GM21447 (cell line): ENCODE measurements at regions not wholly inside any gene's neighbourhood (a gene's known extent, or its start where the extent isn't known, plus 50 kb on each side); places are given as distances from the start of the nearest gene placed in this dataset.
"Not testable (repeated sequence)": the region's sequence is repeated elsewhere in the genome, so short reads cannot be mapped to it uniquely, and the experiment has no call there.

ENCODE experiments used
- ATAC-seq: cut with Tn5 transposase; IDR thresholded peaks from one replicate; pipeline ENCODE4 v1.9.1; 2021; ENCODE audit not compliant: unreplicated experiment

DNA sequence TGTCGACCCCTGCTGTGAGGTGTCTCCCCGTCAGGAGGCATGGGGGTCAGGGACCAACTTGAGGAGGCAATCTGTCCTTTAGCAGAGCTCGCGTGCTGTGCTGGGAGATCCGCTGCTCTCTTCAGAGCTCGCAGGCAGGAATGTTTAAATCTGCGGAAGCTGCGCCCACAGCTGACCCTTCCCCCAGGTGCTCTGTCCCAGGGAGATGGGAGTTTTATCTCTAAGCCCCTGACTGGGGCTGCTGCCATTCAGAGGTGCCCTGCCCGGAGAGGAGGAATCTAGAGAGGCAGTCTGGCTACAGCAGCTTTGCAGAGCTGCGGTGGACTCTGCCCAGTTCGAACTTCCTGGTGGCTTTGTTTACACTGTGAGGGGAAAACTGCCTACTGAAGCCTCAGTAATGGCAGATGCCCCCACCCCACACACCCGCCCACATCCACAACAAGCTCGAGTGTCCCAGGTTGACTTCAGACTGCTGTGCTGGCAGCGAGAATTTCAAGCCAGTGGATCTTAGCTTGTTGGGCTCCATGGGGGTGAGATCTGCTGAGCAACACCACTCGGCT lies 133.1 kb downstream of the CENPC start:
- ATAC-seq = not testable (repeated sequence)

DNA sequence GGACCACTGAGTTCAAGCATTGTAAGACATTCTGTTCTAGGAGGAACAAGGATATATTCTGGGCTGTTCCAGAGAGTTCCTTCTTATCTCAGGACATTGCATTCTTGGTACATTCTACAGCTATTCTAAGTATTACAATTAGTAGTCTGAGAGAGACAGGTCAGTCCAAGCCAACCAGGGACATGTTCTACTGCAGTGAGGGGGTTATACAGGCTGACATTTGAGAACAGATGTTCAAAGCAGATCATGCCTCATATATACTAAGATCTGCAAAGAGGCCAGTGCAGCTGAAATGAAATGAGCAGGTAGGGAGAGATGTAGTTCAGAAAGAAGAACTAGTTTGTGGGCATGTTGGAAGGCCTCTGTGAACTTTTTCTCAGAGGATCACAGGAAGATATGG lies 142.0 kb downstream of the CENPC start:
- no peak for ATAC-seq

DNA sequence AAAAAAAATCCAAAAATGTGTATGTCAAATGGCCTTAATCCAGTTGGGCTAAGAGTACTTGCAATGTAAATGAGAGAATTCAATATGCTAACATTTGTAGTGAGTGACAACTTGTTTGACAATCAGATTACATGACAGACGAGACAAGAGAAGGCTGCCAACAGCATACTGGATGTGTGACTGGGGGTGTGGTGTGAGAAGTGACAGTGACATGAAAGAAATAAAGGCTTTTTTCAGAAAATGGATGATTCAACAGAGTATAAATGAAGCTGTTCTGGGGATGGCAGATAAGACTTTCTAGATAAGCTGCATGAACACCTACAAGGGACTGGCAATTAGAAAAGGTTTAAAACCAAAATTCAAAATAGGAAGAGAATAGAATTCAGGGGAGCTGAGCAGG lies 143.4 kb downstream of the CENPC start:
- no peak for ATAC-seq

DNA sequence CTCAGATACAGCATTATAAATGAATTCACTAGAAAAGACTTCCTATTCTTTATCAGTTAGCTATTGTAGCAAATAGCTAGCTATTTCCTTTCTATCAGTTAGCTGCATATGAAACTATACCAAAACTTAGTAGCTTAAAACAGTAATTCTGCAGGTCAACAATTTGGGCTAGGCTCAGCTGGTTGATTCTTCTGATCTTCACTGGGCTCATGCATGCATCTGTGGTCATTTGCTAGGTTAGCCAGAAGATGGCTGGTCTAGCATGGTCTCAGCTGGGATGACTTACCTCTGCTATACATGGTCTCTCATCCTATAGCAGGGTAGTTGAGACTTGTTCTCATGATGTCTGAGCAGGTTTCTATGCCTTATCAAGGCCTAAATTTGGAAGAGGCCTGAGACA lies 147.4 kb downstream of the CENPC start:
- ATAC-seq = no peak

DNA sequence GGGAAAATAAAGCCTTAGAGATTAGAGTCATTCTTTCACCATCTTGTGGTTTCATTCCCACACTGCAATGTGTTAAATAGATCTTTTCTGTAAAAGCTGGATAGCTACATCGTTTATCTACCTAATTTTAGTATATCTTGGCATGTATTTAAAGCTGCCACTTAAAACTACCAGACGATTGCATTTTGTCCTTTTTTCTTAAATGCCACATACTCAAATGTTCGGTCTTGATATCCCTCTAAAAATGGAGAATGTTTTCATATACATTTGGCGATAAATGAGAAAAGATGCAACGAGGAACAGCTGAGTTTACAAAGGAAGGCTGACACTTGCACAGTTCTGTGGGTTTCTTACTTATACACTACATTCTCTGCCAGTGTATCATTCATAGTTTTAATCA lies 148.3 kb downstream of the CENPC start:
- ATAC-seq = no peak

DNA sequence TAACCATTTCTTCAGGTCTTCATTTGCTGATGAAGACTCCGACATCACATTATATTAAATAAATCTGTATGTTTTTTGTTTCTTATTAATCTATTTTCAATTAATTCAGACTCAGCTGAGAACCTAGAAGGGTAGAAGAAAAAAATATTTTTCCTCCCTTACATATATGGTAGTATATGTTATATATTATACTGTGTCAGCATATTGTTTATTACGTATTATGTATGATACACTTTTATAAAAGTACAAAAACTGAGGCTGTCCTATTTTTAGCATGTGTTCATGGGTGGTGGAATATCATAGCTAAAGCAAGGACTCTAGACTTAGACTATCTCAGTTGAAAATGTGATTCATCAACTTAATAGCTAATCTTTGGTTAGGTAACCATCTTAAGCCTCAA lies 149.3 kb downstream of the CENPC start:
- ATAC-seq = no peak

DNA sequence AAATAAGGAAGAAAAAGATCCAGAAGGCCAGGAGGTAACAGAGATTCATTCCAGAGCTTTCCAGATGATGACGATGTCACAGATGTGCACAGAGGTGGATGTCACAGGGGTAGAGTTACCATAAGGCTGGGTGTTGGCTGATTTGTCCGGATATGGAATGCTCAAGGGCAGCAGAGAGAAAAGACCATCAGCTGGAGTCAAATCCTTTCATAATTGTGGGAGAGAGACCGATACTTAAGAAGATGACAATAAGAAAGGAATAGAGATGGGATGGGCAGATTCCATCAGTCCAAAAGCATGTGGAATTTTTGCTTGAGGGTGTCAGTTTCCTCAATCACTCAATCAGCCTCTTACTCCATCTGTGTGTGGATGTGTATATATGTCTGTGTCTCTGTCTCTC lies 150.4 kb downstream of the CENPC start:
- ATAC-seq = no peak

DNA sequence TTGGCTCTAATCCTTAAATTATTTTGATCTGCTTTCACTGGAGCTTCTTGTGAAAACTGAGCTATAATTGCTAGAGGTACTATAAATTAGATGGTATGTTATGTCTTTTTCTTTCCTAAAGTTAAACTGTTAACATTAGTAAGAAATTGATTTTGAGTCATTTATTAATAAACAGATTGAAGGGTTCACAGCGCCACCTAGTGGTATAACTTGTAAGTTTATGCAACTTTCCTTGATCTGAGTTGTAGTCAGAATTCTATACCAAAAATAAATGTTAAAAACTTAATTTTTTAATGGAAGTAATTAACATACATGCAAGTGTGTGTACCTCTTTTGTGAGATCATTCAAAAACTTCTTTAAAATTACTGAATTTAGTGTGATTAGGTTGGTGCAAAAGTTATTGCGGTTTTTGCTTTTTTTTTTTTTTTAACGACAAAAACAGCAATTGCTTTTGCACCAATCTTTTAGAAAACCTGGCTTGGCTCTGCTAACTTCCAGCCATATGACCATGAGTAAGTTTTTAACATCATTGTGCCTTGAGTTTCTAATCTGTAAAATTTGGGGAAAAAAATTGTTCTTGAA lies 151.5 kb downstream of the CENPC start:
- ATAC-seq = no peak

DNA sequence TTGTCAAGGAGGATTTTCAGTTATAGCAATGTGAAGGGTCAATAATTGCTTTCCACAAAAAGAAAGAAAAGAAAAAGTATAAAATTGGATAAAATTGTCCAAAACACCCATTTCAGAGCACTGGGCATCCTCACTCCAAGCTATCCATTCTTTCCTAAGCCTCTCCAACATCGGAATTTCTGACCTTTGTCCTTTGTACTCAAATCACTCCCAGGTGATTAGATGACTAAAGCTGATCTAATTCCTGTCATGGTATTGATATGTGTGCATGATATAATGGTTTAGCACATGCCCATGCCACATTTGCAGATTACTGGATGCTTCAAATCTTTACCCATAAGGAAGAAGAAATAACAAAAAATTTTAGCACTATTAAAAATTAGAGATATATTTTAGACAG lies 152.3 kb downstream of the CENPC start:
- no peak for ATAC-seq

DNA sequence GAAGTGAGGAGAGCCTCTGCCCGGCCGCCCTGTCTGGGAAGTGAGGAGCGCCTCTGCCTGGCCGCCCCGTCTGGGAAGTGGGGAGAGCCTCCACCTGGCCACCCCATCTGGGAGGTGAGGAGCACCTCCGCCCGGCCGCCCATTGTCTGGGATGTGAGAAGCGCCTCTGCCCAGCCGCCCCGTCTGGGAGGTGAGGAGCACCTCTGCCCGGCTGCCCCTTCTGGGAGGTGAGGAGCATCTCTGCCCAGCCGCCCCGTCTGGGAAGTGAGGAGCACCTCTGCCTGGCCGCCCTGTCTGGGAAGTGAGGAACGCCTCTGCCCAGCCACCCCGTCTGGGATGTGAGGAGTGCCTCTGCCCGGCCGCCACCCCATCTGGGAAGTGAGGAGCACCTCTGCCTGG lies 163.9 kb downstream of the CENPC start:
- ATAC-seq = not testable (repeated sequence)

DNA sequence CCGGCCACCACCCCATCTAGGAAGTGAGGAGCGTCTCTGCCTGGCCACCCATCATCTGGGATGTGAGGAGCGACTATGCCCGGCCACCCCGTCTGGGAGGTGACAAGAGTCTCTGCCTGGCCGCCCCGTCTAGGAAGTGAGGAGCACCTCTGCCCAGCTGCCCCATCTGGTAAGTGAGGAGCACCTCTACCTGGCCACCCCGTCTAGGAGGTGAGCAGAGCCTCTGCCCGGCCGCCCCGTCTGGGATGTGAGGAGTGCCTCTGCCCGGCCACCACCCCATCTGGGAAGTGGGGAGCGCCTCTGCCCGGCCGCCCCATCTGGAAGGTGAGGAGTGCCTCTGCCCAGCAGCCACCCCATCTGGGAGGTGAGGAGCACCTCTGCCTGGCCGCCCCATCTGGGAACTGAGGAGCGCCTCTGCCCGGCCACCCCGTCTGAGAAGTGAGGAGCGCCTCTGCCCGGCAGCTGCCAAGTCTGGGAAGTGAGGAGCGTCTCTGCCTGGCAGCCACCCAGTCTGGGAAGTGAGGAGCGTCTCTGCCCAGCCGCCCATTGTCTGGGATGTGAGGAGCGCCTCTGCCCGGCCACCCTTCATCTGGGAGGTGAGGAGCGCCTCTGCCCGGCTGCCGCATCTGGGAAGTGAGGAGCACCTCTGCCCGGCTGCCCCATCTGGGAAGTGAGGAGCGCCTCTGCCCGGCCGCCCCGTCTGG lies 164.4 kb downstream of the CENPC start:
- not testable (repeated sequence) for ATAC-seq

DNA sequence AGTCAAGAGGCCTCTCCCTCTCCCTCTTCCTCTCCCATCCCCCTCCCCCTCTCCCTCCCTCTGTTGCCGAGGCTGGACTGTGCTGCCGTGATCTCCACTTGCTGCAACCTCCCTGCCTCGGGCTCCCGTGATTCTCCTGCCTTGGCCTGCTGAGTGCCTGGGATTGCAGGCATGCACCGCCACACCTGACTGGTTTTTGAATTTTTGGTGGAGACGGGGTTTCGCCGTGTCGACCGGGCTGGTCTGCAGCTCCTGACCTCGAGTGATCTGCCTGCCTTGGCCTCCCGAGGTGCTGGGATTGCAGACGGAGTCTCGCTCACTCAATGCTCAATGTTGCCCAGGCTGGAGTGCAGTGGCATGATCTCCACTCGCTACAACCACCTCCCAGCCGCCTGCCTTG lies 165.1 kb downstream of the CENPC start:
- ATAC-seq = no peak

DNA sequence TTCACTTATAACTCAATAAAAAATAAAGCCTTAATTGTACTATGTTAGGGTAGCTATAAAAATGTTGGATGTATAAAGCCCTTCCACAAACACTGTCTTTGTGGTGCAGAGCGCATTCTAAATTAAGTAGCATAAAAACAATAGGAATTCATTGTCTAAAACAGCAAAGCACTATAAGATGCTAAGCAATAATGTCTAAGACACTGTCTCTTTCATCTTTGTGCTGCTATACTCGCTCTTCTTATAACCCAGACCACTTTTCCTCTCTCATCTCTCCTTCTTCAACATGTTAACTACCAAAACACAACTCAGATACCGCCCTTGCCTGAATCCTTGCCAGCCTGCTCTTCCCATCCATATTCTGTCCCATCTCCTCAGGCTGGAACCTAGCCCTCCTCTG lies 170.0 kb downstream of the CENPC start:
- ATAC-seq = no peak

DNA sequence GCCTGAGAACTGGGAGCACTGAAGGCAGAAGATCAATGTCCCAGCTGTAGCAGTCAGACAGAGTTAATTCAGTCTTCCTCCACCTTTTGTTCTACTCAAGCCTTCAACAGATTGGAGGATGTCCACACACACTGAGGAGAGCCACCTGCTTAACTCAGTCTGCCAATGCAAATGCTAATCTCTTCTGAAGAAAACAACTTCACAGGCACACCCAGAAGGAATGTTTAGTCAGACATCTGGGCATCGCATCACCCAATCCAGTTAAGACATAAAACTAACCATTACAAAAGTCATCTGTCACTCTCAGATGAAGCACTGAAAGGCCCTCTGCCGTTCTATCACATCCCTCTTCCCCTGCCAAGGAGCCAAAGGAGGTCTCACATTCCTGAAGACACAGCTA lies 173.7 kb downstream of the CENPC start:
- no peak for ATAC-seq

DNA sequence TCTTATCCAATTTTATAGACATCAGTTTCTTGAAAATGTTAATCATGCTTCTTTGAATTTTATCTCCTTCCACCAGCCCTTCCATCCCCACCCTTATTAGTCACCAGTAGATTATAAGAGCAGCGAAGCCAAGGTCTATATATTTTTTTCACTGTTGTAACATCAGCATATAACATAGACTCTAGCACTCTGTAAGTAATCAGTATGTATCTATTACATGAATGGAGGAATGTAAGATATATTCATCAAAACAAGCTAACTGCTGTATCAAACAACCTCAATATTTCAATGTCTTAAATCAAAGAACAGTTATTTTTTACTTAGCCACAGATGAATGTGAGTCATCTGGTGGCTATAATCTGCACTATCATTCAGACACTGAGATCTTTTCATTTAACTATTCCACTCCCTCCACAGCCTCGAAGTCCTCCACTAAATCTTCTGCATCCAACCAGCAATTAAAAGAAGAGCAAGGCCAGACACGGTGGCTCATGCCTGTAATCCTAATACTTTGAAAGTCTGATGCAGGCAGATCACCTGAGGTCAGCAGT lies 178.9 kb downstream of the CENPC start:
- ATAC-seq = no peak

DNA sequence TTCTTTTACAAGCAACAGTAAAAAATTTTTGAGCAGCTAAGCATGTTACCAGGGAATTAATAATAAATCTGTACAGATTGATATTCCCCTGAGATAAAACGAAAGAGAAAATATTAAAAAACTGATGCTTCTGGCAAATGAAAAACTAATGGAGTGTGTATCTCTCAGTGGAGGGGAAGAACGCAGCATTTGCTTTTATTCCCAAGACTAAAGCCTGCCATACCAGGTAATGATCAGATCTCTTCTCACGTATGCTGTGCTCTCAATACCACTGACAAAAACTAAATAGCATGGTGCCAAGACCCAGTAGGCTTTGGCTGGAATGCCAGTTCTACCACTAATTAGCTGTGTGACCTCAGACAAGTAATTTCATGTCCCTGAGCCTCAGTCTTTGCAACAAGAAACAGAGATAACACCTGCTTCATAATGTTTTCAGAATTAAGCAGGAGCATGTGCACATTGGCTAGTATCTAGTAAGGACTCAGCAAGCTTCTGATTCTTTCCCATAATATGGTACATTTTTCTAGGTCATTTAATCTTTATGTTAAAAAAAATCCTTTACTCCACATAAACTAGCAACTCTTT lies 179.6 kb downstream of the CENPC start:
- no peak for ATAC-seq

DNA sequence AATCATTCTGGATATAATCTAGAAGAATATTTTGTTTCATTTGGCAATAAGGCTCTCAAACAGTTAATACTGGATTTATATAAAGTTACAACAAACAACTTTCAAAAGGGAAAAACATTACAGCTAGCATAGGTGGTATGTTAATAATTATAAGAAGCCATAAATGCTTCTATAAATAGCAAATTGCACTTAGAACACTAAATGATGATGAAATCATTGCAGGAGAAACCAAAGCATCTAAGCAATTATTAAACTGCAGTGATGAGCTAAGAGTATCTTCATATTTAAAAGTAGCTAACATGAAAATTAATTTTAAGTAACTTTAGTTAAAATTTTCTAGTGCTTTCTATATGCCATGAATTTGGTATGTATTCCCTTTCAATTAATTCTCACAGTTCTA lies 189.5 kb downstream of the CENPC start:
- no peak for ATAC-seq

DNA sequence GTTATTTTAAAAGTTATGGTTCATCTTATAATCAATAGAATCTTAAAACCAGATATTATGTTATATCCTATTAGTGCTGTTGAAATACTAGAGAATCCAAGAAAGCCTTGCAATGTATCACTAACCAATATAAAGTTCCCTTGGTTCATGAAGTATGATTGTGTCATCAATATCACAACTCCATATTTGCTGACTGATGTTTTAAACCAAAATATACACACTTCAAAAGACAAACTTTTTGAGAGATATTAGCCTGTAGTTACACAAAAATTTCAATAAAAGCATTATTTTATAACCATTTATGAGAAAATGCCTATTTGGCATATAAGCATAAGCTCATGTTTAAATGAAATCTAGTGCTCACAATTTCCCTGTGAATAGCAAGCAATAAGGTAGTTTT lies 198.6 kb downstream of the CENPC start:
- ATAC-seq = no peak

DNA sequence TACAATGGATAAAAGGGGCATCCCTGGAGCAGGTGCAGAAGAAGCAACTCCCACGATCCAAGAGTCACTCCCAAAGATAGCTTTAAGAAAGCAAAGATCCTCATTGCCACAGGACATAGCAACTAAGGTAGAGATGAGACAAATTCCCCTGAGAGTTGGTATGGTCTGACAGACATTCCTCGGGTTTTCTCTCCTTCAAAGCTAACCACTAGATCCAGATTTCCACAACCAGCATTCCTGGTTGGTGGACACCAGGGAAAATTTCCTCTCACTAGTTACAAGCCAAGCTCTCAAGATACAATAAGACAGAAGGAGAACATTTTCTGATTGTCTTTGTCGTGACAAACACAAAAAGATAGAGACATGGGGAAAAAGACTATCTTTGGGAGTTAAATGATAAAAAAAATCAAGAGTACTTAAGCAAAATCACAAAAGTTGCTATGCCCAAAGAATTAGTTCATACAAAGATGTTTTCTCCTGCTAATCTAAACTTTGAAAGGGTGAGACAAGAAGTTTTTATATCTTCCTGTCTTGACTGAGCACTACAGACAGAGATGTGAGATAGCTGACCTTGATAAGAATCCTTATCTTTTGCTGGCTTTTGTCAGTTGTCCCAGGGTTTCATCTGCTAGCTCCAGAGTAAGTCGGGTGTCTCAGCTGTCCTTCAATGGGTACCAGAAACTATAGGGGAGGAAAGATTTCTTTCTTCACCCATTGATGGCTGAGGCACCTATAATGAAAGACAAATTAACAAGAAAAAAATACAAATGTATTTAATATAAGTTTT lies 200.5 kb downstream of the CENPC start:
- ATAC-seq = no peak

DNA sequence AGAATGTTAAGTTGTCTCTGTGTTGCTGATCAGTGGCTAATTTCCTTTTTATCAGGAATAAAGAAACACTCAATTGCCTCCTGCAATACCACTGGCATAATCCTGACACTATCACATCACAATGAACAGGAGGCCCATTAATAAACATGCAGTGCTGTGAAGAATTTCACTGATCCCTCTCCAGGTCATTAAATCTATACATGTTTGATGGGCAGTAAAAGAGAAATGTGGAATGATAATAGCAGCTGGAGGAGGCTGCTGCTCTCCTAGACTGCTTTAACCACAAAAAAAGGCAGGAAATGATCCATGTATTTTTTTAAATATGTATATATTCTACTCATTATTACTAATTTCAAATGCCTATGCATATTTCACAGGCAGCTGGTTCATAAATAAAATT lies 202.1 kb downstream of the CENPC start:
- ATAC-seq = no peak

DNA sequence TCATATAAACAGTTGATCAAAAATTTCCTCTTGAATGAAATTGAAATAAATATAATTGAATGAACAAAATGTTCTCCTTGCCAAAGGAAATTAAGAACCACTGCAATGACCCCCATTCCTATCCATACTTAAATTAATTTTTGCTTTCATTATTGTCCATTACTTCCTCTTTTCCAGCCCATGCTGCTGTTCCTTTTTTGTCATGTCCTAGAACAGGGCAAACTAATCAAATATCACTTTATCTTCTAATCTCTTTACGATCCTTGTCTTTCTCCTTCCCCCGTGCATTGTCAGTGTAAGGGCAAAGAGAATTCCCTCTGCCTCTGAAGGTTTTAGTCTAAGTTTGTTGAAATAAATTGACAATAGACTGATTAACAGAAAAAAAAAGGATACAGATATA lies 203.0 kb downstream of the CENPC start:
- no peak for ATAC-seq
